ENCODE measurements at regions not wholly inside any gene's neighbourhood (a gene's known extent, or its start where the extent isn't known, plus 50 kb on each side); places are given as distances from the start of the nearest gene placed in this dataset.

DNA sequence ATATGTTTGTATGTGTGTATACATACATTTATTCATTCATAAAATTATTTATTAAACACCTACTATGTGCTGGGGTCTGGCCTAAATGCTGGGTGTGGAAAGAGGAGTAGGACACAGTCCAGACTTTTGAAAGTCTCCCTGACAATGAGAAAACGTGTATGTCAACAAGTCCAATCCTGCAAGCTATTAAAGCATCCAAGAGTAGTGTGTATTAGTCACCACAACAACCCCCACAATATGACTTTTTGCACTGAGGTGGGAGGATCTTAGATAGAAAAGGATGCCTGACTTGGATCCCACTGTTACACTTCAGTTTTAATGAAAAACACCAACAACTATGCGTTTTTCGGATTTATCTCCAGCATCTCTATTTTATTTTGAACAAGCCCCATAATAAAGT, 446.4 kb downstream of the EPHA4 start:
- H3K4me3 Mint-ChIP-seq = no peak overlapping the region
- H3K4me1 Mint-ChIP-seq = no peaks in the 10 kb centered on the region
- intact Hi-C loops (cut with micrococcal nuclease) = no loop called here
- H3K27me3 Mint-ChIP-seq = peaks cover 0 to 15% (median 11%) of the 10 kb centered on the region in 5 donors
- ChIA-PET CTCF (no interaction called here), POLR2A (no interaction called here)
- ATAC-seq = no peak
- H3K4me1 ChIP-seq (ENCODE audit: control insufficient read depth in 2 of 2, insufficient read depth in 2 of 2, low read length in 2 of 2) = no peaks in the 10 kb centered on the region
- H3K36me3 ChIP-seq (ENCODE audit: control insufficient read depth in 2 of 3, insufficient read depth in 3 of 3, low read length in 3 of 3) = no peaks in the 10 kb centered on the region
- H3K27me3 ChIP-seq (ENCODE audit: control insufficient read depth in 2 of 2, insufficient read depth in 2 of 2, low read length in 2 of 2) = no peaks in the 10 kb centered on the region
- H3K9me3 Mint-ChIP-seq = peaks cover 0 to 10% (median 6%) of the 10 kb centered on the region in 11 donors
- H3K27ac ChIP-seq (ENCODE audit: low read depth, low read length) = no peak overlapping the region
- H3K9me3 ChIP-seq (ENCODE audit: control insufficient read depth in 2 of 3, low read length in 3 of 3) = peaks cover 0 to 7% (median 0%) of the 10 kb centered on the region in 3 experiments
- H3K4me3 ChIP-seq (ENCODE audit: low read length) = no peak overlapping the region
- H3K36me3 Mint-ChIP-seq = peaks cover 0 to 6% (median 4%) of the 10 kb centered on the region in 5 donors
- DNase-seq = no peak
- H3K27ac Mint-ChIP-seq = no peak overlapping the region

DNA sequence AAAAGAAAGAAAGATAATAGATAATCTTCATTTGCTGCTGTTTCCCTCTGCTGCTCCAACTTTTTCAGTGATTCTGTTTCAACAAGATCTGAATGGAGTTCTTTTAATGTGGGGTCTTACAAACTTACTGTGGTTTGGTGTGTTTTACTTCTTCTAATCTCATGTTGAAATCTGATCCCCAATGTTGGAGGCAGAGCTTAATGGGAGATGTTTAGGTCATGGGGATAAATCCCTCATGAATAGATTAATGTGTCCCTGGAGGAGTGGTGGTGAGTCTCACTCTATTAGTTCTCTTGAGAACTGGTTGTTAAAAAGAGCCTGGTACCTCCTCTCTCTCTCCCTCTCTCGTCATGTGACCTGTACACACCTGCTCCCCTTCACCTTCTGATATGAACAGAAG, 442.4 kb downstream of the EPHA4 start:
- Histone ChIP-seq H3K4me1 (ENCODE audit: control insufficient read depth in 2 of 2, insufficient read depth in 2 of 2, low read length in 2 of 2) (no peaks in the 10 kb centered on the region), H3K36me3 (ENCODE audit: control insufficient read depth in 2 of 3, insufficient read depth in 3 of 3, low read length in 3 of 3) (no peaks in the 10 kb centered on the region), H3K27ac (ENCODE audit: low read depth, low read length) (no peak overlapping the region), H3K27me3 (ENCODE audit: control insufficient read depth in 2 of 2, insufficient read depth in 2 of 2, low read length in 2 of 2) (no peaks in the 10 kb centered on the region), H3K4me3 (ENCODE audit: low read length) (no peak overlapping the region), H3K9me3 (ENCODE audit: control insufficient read depth in 2 of 3, low read length in 3 of 3) (peaks cover 0 to 7% (median 0%) of the 10 kb centered on the region in 3 experiments)
- ChIA-PET CTCF (no interaction called here), POLR2A (no interaction called here)
- intact Hi-C loops (cut with micrococcal nuclease) = no loop called here
- H3K27me3 Mint-ChIP-seq = peaks cover 0 to 13% (median 0%) of the 10 kb centered on the region in 5 donors
- H3K36me3 Mint-ChIP-seq = peaks cover 0 to 6% (median 4%) of the 10 kb centered on the region in 5 donors
- no peak for DNase-seq
- peaks cover 0 to 10% (median 6%) of the 10 kb centered on the region in 11 donors for H3K9me3 Mint-ChIP-seq
- H3K4me1 Mint-ChIP-seq = no peaks in the 10 kb centered on the region
- no peak overlapping the region for H3K4me3 Mint-ChIP-seq
- H3K27ac Mint-ChIP-seq = no peak overlapping the region
- no peak for ATAC-seq

DNA sequence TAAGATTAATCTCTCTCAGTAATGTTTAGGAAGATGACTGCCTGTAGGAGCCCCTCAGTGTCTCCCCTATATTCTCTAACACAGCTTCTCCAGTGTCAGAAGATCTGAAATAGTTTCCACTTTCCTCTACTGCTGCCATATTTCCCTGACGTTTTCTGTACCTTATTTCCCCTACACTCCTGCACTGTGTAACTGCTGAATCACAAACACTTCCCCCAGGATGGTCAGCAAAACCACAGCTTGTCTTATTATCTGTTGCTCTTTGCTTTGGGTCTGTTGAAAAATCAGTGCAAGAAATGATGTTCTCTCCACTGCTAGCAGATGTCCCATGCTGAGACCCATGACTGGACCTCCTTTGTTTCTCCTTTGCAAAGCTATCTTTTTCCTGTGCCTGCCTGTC, 441.7 kb downstream of the EPHA4 start:
- H3K27me3 Mint-ChIP-seq = peaks cover 0 to 13% (median 0%) of the 10 kb centered on the region in 5 donors
- ATAC-seq = no peak
- no peak overlapping the region for H3K4me3 Mint-ChIP-seq
- H3K36me3 Mint-ChIP-seq = peaks cover 0 to 6% (median 4%) of the 10 kb centered on the region in 5 donors
- H3K27ac Mint-ChIP-seq = no peak overlapping the region
- no peak for DNase-seq
- POLR2A ChIA-PET = no interaction called here
- H3K27ac ChIP-seq (ENCODE audit: low read depth, low read length) = no peak overlapping the region
- intact Hi-C loops (cut with micrococcal nuclease) = no loop called here
- H3K9me3 Mint-ChIP-seq = peaks cover 0 to 10% (median 6%) of the 10 kb centered on the region in 11 donors
- CTCF ChIA-PET = no interaction called here
- H3K9me3 ChIP-seq (ENCODE audit: control insufficient read depth in 2 of 3, low read length in 3 of 3) = peaks cover 0 to 7% (median 0%) of the 10 kb centered on the region in 3 experiments
- no peaks in the 10 kb centered on the region for H3K27me3 ChIP-seq (ENCODE audit: control insufficient read depth in 2 of 2, insufficient read depth in 2 of 2, low read length in 2 of 2)
- no peaks in the 10 kb centered on the region for H3K36me3 ChIP-seq (ENCODE audit: control insufficient read depth in 2 of 3, insufficient read depth in 3 of 3, low read length in 3 of 3)
- H3K4me3 ChIP-seq (ENCODE audit: low read length) = no peak overlapping the region
- no peaks in the 10 kb centered on the region for H3K4me1 ChIP-seq (ENCODE audit: control insufficient read depth in 2 of 2, insufficient read depth in 2 of 2, low read length in 2 of 2)
- H3K4me1 Mint-ChIP-seq = no peaks in the 10 kb centered on the region

DNA sequence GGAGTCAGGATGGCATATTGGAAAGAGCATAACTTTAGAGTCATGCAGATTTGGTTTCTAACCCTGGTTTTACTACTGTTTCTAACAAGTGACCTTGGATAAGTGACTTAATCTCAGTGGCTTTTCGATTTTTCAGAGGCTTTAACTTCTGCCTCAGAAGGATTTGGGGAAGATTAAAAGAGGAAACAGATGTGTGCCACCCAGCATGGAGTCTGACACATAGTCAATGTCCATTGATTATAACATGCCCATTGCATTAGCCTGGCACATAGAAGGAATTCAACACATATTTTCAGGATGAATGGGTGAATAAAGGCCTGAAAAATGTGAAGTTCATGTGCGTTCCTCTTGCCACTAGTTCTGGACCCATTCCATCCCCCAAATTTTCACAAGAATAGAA, 438.2 kb downstream of the EPHA4 start:
- intact Hi-C loops (cut with micrococcal nuclease) = no loop called here
- H3K9me3 ChIP-seq (ENCODE audit: control insufficient read depth in 2 of 3, low read length in 3 of 3) = no peaks in the 10 kb centered on the region
- no peak for ATAC-seq
- H3K4me1 Mint-ChIP-seq = no peaks in the 10 kb centered on the region
- ChIA-PET POLR2A (no interaction called here), CTCF (no interaction called here)
- no peaks in the 10 kb centered on the region for H3K36me3 Mint-ChIP-seq
- DNase-seq = no peak
- H3K36me3 ChIP-seq (ENCODE audit: control insufficient read depth in 2 of 3, insufficient read depth in 3 of 3, low read length in 3 of 3) = no peaks in the 10 kb centered on the region
- H3K27me3 ChIP-seq (ENCODE audit: control insufficient read depth in 2 of 2, insufficient read depth in 2 of 2, low read length in 2 of 2) = no peaks in the 10 kb centered on the region
- no peak overlapping the region for H3K4me3 ChIP-seq (ENCODE audit: low read length)
- peaks cover 0 to 2% (median 0%) of the 10 kb centered on the region in 11 donors for H3K9me3 Mint-ChIP-seq
- H3K27ac Mint-ChIP-seq = no peak overlapping the region
- no peak overlapping the region for H3K4me3 Mint-ChIP-seq
- H3K27ac ChIP-seq (ENCODE audit: low read depth, low read length) = no peak overlapping the region
- no peaks in the 10 kb centered on the region for H3K27me3 Mint-ChIP-seq
- H3K4me1 ChIP-seq (ENCODE audit: control insufficient read depth in 2 of 2, insufficient read depth in 2 of 2, low read length in 2 of 2) = no peaks in the 10 kb centered on the region

DNA sequence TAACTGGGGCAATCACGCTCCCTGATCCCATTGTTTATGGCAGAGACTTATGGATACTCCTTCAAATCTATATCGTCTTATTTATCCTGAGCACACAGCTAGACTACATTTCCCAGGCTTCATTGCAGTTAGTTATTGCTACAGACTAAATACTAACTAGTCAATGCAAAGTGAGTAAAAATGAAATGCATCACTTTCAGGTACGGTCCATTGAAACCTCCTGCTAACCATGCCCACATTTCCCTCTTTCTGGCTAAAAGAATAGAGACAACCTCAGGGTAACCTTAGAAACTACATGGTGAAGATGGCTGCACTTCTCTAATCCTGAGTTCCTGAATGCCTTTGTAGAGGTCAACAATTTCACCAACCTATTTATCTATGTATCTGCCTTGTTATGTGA, 437.4 kb downstream of the EPHA4 start:
- H3K9me3 Mint-ChIP-seq = no peaks in the 10 kb centered on the region
- Histone ChIP-seq H3K36me3 (ENCODE audit: control insufficient read depth in 2 of 3, insufficient read depth in 3 of 3, low read length in 3 of 3) (no peaks in the 10 kb centered on the region), H3K4me3 (ENCODE audit: low read length) (no peak overlapping the region), H3K27ac (ENCODE audit: low read depth, low read length) (no peak overlapping the region), H3K4me1 (ENCODE audit: control insufficient read depth in 2 of 2, insufficient read depth in 2 of 2, low read length in 2 of 2) (no peaks in the 10 kb centered on the region), H3K27me3 (ENCODE audit: control insufficient read depth in 2 of 2, insufficient read depth in 2 of 2, low read length in 2 of 2) (no peaks in the 10 kb centered on the region), H3K9me3 (ENCODE audit: control insufficient read depth in 2 of 3, low read length in 3 of 3) (no peaks in the 10 kb centered on the region)
- no peaks in the 10 kb centered on the region for H3K36me3 Mint-ChIP-seq
- intact Hi-C loops (cut with micrococcal nuclease) = no loop called here
- no peak overlapping the region for H3K4me3 Mint-ChIP-seq
- H3K27ac Mint-ChIP-seq = no peak overlapping the region
- DNase-seq (no peak), ATAC-seq (no peak)
- ChIA-PET CTCF (no interaction called here), POLR2A (no interaction called here)
- H3K4me1 Mint-ChIP-seq = no peaks in the 10 kb centered on the region
- H3K27me3 Mint-ChIP-seq = no peaks in the 10 kb centered on the region

DNA sequence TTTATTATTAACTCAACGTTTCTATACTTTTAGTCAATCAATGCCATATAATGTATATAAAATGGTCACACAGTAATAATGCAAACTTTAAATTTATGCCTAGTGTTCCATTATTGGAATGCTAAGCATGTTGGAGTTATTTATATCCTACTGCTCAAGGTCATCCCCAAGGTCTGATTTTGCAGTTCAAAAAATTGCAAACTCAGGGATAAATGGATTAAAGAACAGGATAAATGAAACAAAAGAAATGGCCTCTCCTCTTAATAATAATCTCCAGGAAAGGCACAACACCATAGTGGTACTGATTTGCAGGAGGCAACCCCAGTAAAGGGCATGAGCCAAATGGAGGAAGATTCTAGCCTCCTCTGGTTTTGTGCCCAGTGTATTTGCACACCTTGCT, 436.4 kb downstream of the EPHA4 start:
- ATAC-seq (no peak), DNase-seq (no peak)
- ChIA-PET POLR2A (no interaction called here), CTCF (no interaction called here)
- no peak overlapping the region for H3K27ac ChIP-seq (ENCODE audit: low read depth, low read length)
- Mint-ChIP-seq H3K4me3 (no peak overlapping the region), H3K9me3 (peaks cover 0 to 1% (median 0%) of the 10 kb centered on the region in 11 donors), H3K27ac (no peak overlapping the region), H3K4me1 (no peaks in the 10 kb centered on the region), H3K36me3 (no peaks in the 10 kb centered on the region), H3K27me3 (no peaks in the 10 kb centered on the region)
- H3K36me3 ChIP-seq (ENCODE audit: control insufficient read depth in 2 of 3, insufficient read depth in 3 of 3, low read length in 3 of 3) = no peaks in the 10 kb centered on the region
- intact Hi-C loops (cut with micrococcal nuclease) = no loop called here
- no peaks in the 10 kb centered on the region for H3K9me3 ChIP-seq (ENCODE audit: control insufficient read depth in 2 of 3, low read length in 3 of 3)
- no peaks in the 10 kb centered on the region for H3K27me3 ChIP-seq (ENCODE audit: control insufficient read depth in 2 of 2, insufficient read depth in 2 of 2, low read length in 2 of 2)
- no peaks in the 10 kb centered on the region for H3K4me1 ChIP-seq (ENCODE audit: control insufficient read depth in 2 of 2, insufficient read depth in 2 of 2, low read length in 2 of 2)
- no peak overlapping the region for H3K4me3 ChIP-seq (ENCODE audit: low read length)

DNA sequence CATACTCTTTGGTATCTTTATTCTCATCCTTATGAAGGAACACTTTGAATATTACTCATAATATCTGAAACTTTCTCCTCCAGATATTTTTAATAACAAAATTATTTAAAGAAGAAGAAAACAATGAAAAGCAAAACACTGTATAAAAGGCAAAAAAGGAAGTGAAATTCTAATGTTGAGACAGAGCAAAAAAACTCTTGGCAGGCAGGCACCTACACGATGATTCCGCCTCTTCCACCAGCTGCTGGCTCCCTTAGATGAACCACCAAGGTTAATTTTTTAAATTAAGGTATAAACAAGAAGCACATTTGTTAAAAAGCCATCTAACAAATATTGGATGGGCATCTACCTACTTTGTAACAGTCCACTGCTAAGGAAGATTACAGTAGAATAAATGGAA, 434.7 kb downstream of the EPHA4 start:
- intact Hi-C loops (cut with micrococcal nuclease) = no loop called here
- Histone ChIP-seq H3K4me3 (ENCODE audit: low read length) (no peak overlapping the region), H3K27me3 (ENCODE audit: control insufficient read depth in 2 of 2, insufficient read depth in 2 of 2, low read length in 2 of 2) (no peaks in the 10 kb centered on the region), H3K4me1 (ENCODE audit: control insufficient read depth in 2 of 2, insufficient read depth in 2 of 2, low read length in 2 of 2) (no peaks in the 10 kb centered on the region), H3K9me3 (ENCODE audit: control insufficient read depth in 2 of 3, low read length in 3 of 3) (no peaks in the 10 kb centered on the region), H3K27ac (ENCODE audit: low read depth, low read length) (no peak overlapping the region), H3K36me3 (ENCODE audit: control insufficient read depth in 2 of 3, insufficient read depth in 3 of 3, low read length in 3 of 3) (no peaks in the 10 kb centered on the region)
- Mint-ChIP-seq H3K4me1 (no peaks in the 10 kb centered on the region), H3K4me3 (no peak overlapping the region), H3K9me3 (peaks cover 0 to 1% (median 0%) of the 10 kb centered on the region in 11 donors), H3K27ac (no peak overlapping the region), H3K27me3 (no peaks in the 10 kb centered on the region), H3K36me3 (no peaks in the 10 kb centered on the region)
- DNase-seq (no peak), ATAC-seq (no peak)
- CTCF ChIA-PET = no interaction called here
- POLR2A ChIA-PET = no interaction called here
